Right lobe of liver (tissue), 6 donors: ENCODE measurements at regions not wholly inside any gene's neighbourhood (a gene's known extent, or its start where the extent isn't known, plus 50 kb on each side); places are given as distances from the start of the nearest gene placed in this dataset.

Experiments used
- ATAC-seq, 4 donors: fragments of 200-7000 bp; cut with Tn5 transposase; one replicate each; pipeline ENCODE4 v1.9.1; 2020; ENCODE audit warnings: mild to moderate bottlenecking in 4 of 4, moderate library complexity in 4 of 4
- DNase-seq, 3 donors: peaks; one replicate each; pipeline ENCODE4 v3.0.0-alpha.2; 2020
- H3K27ac ChIP-seq, 3 donors: fragments of 200-600 bp; one replicate each; pipeline ENCODE4 v1.8.0; 2022
- H3K27me3 ChIP-seq, 2 donors: fragments of 200-600 bp; one replicate each; pipeline ENCODE4 v1.8.0; 2022
- H3K36me3 ChIP-seq, 4 donors: fragments of 200-600 bp; sonication (generic) in 1 of 4; one replicate each; pipeline versions ENCODE4 v1.5.1 to v1.8.0; 2017 to 2022; ENCODE audit warnings: control low read depth in 1 of 4
- H3K4me1 ChIP-seq, 4 donors: fragments of 200-600 bp; sonication (generic) in 1 of 4; one replicate each; pipeline versions ENCODE4 v1.5.1 to v1.8.0; 2017 to 2022; ENCODE audit warnings: control low read depth in 1 of 4
- H3K4me3 ChIP-seq, 3 donors: fragments of 200-600 bp; one replicate each; pipeline ENCODE4 v1.8.0; 2022
- H3K9me3 ChIP-seq, 4 donors: fragments of 200-600 bp; sonication (generic) in 1 of 4; one replicate each; pipeline versions ENCODE4 v1.5.1 to v1.8.0; 2017 to 2022; ENCODE audit warnings: control low read depth in 1 of 4
- POLR2A ChIP-seq: fragments of 450-650 bp; IDR thresholded peaks from one replicate; pipeline ENCODE4 v1.6.1; 2017; ENCODE audit warnings: antibody characterized with exemption, mild to moderate bottlenecking
- WGBS: methylation state at CpG from one replicate; pipeline ENCODE4 v1.1.6; 2018; ENCODE audit warnings: low coverage, low lambda C conversion rate; ENCODE audit not compliant: insufficient coverage; ENCODE audit errors: missing lambda C conversion rate; 5-methylcytosine and 5-hydroxymethylcytosine counted together
- intact Hi-C, 2 donors: fragments of 100-400 bp; cut with DNase I; formaldehyde crosslinking; loops; one replicate each; pipeline versions ENCODE4 v1.11.2 to v1.14.1; 2022
- TF ChIP-seq, protein P1 (sequence below), 4 donors: fragments of 200-600 bp in 3 of 4; fragments of 450-650 bp in 1 of 4; IDR thresholded peaks; one replicate each; pipeline versions ENCODE4 v1.5.1 to v1.8.0; 2016 to 2022; ENCODE audit warnings: antibody characterized with exemption in 4 of 4, mild to moderate bottlenecking in 2 of 4
- donor health status: DM: no; HTN: yes; CAD: no.
- donor health status: DM: no; HTN: no; CAD: no.
- donor health status: DM: no; HTN: no; CAD: no.
- donor health status: DM: no; HTN: yes; CAD: no.
- donor health status: DM: no; HTN: yes; CAD: no.

DNA sequence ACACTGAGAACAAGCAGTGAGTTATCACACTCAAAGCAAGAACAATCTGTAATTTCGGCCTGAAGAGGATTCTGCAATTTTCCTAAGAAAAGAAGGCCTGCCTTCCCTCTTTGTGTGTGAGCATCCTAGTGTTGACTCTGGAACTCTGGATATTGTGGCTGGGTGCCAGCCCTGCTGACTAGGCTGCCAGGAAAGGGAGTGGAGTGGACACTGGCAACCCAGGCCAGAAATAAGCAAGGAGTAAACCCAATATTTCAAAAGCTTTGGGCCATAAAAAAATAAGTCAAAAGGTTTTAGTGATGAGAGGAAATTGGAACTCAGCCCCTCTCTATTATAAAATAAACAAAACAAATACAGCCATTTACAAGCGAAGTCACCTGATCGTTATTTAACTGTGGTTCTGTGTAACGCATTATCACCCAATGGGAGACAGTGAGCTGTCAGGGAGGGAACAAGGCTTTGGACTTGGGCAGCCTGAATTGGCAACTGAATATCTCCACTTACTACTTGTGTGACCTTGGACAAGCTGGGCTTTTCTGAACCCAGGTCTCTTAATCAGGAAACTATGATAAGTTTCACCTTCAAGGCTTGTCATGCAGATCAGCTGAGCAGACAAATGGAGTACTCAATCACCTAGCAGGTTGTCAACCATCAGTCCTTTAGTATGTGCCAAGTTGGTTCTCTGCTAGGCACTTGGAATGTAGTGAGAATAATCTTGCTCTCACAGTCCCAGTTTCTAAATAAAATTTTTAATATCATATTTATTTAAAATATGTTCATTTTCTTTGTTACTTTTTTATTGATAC, 196.2 kb downstream of the PAX1 start:
- no peak overlapping the region for H3K4me3 ChIP-seq
- H3K4me1 ChIP-seq, result no peaks in the 10 kb centered on the region
- 66% methylated on average over 4 of the region's 4 CpGs for WGBS
- no peak overlapping the region for H3K27ac ChIP-seq
- no peaks in the 10 kb centered on the region for H3K36me3 ChIP-seq
- TF ChIP-seq, protein P1, sequence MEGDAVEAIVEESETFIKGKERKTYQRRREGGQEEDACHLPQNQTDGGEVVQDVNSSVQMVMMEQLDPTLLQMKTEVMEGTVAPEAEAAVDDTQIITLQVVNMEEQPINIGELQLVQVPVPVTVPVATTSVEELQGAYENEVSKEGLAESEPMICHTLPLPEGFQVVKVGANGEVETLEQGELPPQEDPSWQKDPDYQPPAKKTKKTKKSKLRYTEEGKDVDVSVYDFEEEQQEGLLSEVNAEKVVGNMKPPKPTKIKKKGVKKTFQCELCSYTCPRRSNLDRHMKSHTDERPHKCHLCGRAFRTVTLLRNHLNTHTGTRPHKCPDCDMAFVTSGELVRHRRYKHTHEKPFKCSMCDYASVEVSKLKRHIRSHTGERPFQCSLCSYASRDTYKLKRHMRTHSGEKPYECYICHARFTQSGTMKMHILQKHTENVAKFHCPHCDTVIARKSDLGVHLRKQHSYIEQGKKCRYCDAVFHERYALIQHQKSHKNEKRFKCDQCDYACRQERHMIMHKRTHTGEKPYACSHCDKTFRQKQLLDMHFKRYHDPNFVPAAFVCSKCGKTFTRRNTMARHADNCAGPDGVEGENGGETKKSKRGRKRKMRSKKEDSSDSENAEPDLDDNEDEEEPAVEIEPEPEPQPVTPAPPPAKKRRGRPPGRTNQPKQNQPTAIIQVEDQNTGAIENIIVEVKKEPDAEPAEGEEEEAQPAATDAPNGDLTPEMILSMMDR (IDR thresholded peaks at IDR 0.05), result no peak
- TF ChIP-seq POLR2A, result no peak
- intact Hi-C loops, result no loop called here
- DNase-seq, result peak; percentile 46 to 80 (median 69)
- ATAC-seq, result peak; percentile 61 to 93 (median 69)
- no peaks in the 10 kb centered on the region for H3K9me3 ChIP-seq
- no peaks in the 10 kb centered on the region for H3K27me3 ChIP-seq

GRCh38 chr20:21900431-21900830, 195.0 kb downstream of the PAX1 start:
- no peak for TF ChIP-seq POLR2A
- TF ChIP-seq, protein P1 (IDR thresholded peaks at IDR 0.05), result no peak
- ATAC-seq (no peak), DNase-seq (no peak)
- no peaks in the 10 kb centered on the region for H3K4me1 ChIP-seq
- WGBS, result 74% methylated on average over 5 of the region's 5 CpGs
- intact Hi-C loops, result no loop called here
- no peaks in the 10 kb centered on the region for H3K9me3 ChIP-seq
- no peak overlapping the region for H3K4me3 ChIP-seq
- no peaks in the 10 kb centered on the region for H3K36me3 ChIP-seq
- no peaks in the 10 kb centered on the region for H3K27me3 ChIP-seq
- H3K27ac ChIP-seq, result no peak overlapping the region

GRCh38 chr20:21874921-21875320, 169.5 kb downstream of the PAX1 start:
- no peaks in the 10 kb centered on the region for H3K36me3 ChIP-seq
- DNase-seq, result no peak
- H3K9me3 ChIP-seq, result no peaks in the 10 kb centered on the region
- ATAC-seq, result no peak
- H3K27me3 ChIP-seq, result no peaks in the 10 kb centered on the region
- no peak overlapping the region for H3K27ac ChIP-seq
- no peak for TF ChIP-seq POLR2A
- TF ChIP-seq, protein P1 (IDR thresholded peaks at IDR 0.05), result no peak
- H3K4me3 ChIP-seq, result no peak overlapping the region
- intact Hi-C loops, result no loop called here
- no peaks in the 10 kb centered on the region for H3K4me1 ChIP-seq

DNA sequence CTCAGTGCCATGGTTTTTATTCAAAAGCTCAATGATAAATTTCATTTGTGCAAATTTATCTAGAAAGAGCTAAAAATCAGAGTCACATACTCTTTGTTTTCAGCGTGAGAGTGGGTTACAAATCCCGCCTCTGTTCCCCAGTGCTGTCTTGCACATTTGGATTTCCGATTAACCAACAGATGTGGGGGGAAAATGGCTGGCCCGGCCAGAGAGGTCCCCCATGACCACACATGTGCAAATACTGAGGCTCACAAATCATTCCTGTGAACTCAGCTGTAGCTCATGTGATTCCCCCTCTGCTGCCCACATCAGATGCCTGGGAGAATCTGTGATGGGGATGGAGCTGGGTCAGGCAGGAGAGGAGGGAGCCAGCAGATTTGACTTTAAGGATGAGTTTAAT, 168.7 kb downstream of the PAX1 start:
- no peak for TF ChIP-seq POLR2A
- TF ChIP-seq, protein P1 (IDR thresholded peaks at IDR 0.05), result no peak
- 33% methylated on average over 3 of the region's 4 CpGs for WGBS
- DNase-seq (no peak), ATAC-seq (no peak)
- Histone ChIP-seq H3K4me1 (no peaks in the 10 kb centered on the region), H3K9me3 (no peaks in the 10 kb centered on the region), H3K4me3 (no peak overlapping the region), H3K27me3 (no peaks in the 10 kb centered on the region), H3K27ac (no peak overlapping the region), H3K36me3 (no peaks in the 10 kb centered on the region)
- intact Hi-C loops, result no loop called here
